HG02623 (cell line): ENCODE measurements at regions not wholly inside any gene's neighbourhood (a gene's known extent, or its start where the extent isn't known, plus 50 kb on each side); places are given as distances from the start of the nearest gene placed in this dataset.
"Not testable (repeated sequence)": the region's sequence is repeated elsewhere in the genome, so short reads cannot be mapped to it uniquely, and the experiment has no call there.

ENCODE experiments used
- ATAC-seq: cut with Tn5 transposase; IDR thresholded peaks from one replicate; pipeline ENCODE4 v1.9.1; 2021; ENCODE audit warnings: moderate library complexity; ENCODE audit not compliant: unreplicated experiment

DNA sequence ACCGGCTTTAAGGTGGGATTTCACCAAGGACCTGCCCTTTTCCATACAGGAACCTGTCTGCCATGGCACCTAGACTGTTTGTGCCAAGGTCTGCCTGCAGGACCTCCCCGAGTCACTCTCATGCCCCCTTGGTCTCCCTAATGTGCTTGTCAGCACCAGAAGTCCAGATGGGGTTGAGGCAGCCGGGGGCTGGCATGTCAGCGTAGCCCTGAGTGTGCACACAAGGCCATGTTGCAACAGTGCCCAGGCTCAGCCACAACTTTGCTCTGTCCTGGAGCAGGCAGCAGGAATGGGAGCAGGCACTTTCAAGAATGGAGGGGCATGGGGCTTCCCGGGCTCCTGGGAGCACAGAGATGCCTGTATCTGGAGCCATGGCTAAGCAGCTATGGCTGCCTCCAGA, 621.5 kb downstream of the CDH9 start:
- ATAC-seq = no peak

DNA sequence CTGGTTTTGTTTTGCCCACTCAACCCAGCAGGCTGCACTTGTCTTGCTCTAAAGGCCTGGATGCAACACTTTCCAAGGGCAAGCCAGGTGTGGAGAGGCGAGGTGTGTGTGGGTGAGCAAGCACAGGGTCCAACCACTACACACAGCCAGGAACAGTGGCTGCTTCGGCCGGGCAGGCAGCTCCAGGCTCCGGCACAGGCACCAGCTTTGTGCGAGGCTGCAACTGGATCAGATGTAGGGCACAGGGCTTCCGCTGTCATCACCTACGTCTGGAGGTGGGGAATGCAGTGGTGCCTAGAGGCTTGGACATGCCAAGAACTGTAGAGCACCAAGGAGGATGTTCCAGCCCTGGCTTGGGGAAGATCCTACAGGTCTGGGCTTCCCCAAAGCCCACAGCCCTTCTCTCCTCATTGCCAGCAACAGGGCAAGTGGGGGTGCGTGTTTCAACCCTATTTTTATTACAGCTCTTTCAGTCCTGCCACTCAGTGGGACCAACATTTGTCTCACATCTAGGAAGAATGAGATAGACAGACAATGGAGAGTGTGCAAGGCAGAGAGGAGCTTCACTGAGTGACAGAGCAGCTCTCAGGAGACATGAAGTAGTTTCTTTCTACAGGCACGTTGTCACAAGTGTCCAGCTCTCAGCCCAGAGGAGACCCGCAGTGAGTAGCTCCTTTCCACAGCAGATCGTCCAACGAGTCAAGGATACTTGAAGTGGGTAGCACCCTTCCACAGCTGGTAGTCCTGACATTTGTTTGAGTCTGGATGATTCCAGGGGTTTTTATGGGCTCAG, 622.2 kb downstream of the CDH9 start:
- no peak for ATAC-seq

DNA sequence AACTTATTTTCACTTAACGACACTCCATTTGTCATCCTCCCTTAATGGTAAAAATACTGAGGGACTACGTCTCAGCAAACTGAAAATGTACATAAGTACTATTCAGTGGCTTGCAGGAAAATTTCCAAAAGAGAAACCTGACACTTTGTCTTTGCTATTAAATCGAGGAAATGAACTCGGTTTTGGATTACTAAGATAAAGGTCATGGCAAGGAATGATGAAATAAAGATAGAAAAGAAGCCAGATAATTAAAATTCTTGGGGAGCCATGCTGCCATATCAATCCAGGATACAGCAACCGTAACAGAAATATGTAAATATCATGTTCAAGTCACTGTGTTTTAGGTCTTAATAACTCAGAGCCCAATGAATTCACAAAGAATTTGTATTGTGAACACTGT, 647.8 kb downstream of the CDH9 start:
- no peak for ATAC-seq

DNA sequence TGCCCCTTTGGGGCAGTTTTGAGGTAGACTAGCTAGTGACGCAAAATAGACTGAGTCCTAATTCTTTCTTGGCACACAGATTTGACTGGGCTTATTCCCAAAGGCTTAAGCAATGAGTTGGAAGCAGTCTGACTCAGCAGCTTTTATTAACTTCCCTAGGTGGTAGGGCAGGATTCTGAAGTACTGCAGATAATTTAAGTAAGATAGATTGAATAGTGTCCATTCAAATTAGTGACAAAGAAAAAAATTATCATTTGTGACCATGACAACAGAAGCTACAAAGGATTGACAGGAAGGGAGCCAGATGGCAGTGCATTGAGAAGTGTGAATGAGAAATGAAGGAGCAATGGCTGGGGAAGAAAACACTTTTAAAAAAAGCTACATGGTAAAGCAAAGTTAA, 649.4 kb downstream of the CDH9 start:
- ATAC-seq = no peak

DNA sequence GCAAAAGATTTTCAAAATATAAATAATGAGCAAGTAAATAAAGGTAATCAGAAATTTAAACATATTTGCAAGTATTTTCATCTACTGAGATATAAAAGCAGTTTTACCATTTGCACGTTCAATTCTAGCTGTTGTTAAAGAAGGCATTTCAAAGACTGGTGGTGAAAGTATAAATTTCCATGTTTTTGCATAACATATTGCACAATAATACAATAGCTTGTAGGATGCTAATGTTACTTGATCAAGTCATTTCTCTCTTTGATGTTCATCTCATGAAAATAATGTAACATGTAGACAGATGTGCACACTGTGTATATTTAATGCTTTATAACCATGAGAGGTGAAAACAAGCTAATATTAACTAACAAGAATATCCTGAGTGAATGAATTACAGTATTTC, 651.9 kb downstream of the CDH9 start:
- ATAC-seq = no peak

DNA sequence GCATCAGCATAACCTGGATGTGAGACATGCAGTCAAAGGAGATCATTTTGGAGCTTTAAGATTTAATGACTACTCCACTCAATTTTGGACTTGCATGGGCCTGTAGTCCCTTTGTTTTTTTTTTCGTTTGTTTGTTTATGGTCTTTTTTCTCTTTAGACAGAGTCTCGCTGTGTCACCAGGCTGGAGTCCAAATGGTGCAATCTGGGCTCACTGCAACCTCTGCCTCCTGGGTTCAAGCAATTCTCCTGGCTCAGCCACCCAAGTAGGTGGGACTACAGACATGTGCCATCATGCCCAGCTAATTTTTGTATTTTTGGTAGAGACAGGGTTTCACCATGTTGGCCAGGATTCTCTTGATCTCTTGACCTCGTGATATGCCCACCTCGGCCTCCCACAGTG, 673.8 kb downstream of the CDH9 start:
- not testable (repeated sequence) for ATAC-seq

DNA sequence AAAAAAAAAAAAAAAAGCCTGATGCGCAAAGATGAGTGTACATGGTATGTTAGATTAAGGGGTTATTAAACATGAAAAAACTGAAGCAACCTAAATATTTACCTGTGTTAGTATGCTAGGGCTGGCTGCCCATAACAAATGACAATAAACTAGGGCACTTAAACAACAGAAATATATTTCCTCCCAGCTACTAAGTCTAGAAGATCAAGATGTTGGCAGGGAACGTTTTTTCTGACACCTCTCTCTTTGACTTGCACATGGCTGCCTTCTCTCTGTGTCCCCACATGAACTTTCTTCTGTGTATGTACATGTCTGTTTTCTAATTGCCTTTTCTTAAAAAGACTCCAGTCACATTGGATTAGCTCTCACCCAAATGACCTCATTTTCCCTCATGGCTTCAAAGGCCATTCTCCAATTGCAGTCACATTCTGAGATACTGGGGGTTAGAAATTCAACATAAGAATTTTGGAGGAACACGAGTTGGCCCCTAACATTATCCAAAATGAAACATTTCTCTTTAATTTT, 694.5 kb downstream of the CDH9 start:
- no peak for ATAC-seq

DNA sequence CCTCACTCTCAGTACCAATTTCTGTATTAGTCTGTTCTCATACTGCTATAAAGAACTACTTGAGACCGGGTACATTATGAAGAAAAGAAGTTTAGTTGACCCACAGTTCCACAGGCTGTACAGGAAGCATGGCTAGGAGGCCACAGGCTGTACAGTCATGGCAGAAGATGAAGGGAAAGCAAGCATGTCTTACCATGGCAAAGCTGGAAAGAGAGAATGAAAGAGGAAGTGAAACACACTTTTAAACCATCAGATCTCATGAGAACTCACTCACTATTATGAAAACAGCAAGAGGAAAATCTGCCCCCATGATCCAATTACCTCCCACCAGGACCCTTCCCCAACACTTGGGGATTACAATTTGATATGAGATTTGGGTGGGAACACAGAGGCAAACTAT, 698.8 kb downstream of the CDH9 start:
- ATAC-seq = no peak

DNA sequence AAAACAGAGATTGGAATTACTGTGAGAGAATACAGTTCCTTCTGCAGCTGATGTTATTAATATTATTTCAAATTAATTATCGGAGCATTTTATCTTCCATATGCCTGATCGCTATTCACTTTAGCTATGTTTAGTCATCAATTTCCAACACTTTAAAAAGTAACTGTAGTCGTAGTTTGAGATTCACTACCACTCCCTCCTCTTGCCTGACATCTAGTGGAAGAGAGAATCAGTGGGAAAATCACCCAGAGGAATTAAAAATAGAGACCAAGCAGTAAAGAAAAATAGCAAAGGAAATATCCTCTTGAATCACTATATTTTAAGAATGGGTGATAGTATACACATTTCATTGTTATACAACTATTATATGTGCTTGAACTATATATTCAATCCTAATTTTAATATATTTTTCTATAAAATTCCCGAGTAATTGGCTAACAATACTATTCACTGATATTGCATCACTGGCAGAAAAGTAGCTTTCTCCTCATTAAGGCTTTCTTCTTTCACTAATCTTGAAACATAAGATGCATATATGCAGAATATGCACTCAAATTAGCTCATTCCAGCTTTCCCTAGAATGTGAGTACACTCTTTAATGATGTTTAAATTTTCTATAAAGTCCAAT, 708.7 kb downstream of the CDH9 start:
- ATAC-seq = no peak

DNA sequence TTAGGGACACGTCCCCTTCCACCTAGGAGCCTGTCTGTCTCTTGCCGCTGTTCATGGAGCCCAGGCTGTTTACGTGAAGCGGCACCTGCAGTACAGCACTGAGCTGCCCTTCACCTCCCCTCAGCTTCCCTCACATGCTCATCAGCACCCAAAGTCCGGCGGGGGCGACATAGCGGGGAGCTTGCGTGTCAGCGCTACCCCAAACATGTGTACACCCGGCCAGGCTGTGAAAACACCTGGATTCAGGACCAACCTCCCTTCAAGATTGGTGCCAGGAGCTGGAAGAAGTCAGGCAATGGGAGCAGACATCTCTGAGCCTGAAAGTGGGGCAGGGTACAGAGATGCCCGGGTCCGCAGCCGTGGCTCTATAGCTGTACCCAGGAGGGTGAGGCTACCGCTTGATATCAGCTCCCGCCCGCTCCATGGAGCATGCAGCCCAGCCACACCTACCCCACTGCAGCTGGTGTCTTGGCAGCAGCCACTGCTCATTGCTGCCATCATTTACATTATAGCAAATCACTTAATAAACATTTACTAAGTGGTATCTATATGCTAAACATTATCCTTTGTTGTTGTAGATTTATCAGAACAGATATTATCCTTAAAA, 712.1 kb downstream of the CDH9 start:
- ATAC-seq = no peak

DNA sequence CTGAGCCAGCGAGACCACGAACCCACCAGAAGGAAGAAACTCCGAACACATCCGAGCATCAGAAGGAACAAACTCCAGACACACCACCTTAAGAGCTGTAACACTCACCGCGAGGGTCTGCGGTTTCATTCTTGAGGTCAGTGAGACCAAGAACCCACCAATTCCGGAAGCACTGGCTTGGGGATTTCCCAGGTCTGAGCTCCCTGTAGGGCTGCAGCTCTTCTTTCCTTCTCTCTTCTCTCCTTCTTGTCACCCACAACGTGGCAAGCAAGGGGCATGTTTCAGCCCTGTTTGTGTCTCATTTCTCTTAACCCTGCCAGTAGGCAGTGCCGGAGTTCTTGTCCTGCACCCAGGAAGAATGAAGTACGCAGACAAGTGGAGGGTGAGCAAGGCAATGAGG, 713.0 kb downstream of the CDH9 start:
- not testable (repeated sequence) for ATAC-seq

DNA sequence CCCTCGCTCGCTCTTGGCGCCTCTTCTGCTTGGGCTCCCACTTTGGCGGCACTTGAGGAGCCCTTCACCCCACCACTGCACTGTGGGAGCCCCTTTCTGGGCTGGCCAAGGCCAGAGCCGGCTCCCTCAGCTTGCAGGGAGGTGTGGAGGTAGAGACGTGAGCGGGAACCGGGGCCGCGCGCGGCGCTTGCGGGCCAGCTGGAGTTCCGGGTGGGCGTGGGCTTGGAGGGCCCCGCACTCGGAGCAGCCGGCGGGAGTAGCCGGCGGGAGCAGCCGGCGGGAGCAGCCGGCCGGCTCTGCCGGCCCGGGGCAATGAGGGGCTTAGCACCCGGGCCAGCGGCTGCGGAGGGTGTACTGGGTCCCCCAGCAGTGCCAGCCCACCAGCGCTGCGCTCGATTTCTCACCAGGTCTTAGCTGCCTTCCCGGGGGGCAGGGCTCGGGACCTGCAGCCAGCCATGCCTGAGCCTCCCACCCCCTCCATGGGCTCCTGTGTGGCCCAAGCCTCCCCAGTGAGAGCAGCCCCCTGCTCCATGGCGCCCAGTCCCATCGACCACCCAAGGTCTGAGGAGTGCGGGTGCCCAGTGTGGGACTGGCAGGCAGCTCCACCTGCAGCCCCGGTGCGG, 714.0 kb downstream of the CDH9 start:
- not testable (repeated sequence) for ATAC-seq

DNA sequence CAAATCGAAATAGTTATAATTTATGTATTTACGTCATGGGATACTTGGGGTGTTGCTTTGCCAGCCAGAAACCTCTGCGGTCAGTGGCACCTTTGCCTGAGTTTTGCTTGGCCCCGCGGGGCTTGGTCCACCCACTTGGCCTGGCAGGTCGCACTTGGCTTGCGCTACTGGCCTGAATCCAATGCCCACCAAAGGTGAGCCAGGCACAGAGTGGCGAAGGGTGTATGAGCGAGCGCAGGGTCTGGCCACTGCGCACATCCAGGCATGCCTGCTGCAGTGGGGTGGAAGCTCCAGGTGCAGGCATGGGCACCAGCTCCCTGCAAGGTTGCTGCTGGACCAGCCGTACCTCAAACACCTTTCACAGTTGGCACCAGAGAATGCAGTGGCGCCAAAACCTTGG, 714.6 kb downstream of the CDH9 start:
- ATAC-seq = no peak

DNA sequence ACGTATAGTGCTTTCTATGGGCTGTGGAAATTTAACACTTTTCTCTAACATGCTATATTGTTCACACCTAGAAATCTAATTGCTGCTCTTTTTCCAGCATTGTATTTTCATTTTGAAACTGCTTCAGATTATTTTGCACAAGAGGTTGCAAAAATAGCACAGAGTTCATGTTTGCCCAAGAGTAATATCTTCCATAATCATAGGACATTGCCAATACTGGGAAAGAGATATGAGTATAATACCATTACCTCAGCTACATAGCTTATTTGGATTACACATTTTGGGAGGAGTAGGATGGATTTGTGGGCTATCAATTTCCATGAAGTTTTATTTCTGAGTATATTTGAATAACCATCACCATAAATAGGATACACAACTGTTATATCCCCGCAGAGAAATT, 717.1 kb downstream of the CDH9 start:
- ATAC-seq = no peak

DNA sequence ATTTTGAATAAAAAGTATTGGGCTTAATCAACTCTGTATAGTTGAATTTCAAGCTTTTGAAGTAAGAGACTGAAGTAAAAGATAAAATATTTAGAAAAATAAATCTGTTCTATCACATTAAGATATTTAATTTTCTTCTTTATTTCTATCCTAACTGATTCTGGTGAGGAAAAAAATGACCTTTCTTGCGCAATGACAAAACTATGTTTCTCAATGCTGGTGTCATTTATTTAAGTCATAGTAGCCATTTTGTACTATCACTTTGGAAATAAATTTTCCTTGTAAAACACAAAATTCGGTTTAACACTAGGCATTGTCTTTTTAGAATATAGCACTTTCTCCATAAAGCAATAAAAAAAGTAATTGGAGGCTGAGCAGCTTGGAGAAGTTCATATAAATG, 728.0 kb downstream of the CDH9 start:
- ATAC-seq = no peak

DNA sequence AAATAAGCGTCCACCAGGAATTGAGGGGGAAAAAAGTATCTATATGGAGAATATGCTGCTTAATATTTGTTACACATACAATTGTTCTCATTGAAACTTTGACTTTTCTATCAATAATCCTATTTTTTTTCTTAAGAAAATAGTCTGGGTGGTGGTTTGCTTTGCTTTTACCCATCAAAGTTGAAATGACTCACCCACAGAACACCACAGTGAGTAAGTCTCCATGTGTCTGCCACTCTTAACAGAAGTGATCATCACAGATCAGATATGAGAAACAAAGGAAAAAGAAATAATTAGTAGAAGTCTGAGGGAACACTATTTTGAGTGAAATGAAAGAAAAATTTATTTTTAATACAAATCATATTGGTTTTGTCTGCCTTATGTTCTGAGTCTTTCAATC, 742.8 kb downstream of the CDH9 start:
- ATAC-seq = no peak

DNA sequence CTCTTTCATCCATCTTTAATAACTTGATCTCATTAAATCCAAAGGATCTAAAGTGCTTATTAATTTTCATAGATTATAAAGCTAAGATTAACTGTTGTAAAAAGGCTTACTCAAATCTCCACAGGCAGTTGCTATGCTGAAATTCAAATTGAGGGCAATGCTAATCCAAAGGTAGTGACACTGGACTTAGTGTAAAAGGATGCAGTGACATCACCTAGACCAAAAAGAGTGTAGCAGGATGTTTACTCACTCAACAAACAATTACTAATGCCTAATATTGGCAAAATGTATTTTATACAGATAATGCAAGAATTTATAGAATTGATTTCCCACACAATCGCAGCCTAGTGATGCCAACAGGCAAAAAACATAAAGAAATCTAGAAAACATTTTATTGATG, 756.2 kb downstream of the CDH9 start:
- ATAC-seq = no peak

DNA sequence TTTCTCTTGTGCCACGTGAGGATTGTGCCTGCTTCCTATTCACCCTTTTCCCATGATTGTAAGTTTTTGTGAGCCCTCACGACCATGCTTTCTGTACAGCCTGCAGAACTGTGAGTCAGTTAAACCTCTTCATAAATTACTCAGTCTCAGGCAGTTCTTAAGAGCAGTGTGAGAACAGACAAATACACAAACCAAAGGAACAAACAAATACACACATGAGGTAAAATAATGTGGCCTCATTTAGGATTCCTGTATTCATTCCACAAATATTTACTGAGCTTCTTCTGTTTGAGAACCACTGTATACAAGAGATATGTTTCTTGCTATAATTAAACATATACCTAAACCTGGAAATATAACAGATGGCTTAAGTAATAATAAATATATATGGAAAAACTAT, 760.3 kb downstream of the CDH9 start:
- no peak for ATAC-seq

DNA sequence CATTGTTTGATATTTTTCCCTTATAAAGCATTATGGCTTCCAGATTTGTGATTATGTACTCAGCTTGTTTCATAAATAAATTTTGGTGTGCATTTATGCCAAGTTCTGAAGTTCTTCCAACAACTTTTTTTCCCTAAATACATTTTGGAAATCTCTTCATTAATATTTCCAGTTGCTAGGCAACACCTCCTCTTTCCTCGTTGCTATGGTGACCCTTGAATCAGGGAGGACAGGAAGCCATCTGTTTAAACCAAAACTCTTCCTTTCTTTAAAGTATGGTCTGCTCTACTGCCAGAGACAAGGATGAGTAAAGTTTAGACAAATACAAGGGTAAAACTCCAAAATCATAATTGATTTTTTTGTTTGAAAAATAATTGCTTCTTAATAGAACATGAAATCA, 779.3 kb downstream of the CDH9 start:
- no peak for ATAC-seq

DNA sequence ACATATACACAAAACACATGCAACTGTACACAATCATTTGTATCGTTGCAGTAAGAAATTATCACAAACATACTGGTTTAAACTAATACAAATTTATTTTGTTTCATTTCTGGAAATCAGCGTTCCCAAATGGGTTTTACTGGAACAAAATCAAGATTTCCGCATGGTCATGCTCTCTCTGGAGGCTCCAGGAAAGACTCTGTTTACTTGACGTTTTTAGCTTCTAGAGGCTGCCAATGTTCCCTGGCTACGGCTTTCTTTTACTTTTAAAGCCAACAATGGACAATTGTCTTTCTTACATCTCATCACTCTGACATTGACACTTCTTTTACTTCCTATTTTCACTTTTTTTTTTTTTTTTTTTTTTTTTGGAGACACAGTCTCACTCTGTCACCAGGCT, 793.1 kb downstream of the CDH9 start:
- ATAC-seq = no peak

DNA sequence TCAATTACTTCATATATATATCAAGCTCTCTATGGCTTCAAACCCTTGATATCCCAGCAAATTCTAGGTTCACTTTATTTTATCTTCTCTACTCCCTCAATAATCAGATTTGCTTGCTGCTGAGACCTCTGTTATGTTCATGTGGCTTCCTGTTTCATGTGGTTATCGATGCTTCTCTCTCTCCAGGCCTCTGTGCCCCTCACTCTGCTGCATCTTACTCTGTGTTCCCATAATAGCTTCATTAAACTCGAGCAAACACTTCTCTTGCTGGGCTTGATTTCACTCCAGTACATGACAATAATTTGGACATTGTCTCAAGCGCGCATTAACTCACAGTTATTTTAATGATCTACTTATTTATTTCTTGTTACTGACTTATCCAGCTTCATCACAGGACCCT, 798.8 kb downstream of the CDH9 start:
- no peak for ATAC-seq

DNA sequence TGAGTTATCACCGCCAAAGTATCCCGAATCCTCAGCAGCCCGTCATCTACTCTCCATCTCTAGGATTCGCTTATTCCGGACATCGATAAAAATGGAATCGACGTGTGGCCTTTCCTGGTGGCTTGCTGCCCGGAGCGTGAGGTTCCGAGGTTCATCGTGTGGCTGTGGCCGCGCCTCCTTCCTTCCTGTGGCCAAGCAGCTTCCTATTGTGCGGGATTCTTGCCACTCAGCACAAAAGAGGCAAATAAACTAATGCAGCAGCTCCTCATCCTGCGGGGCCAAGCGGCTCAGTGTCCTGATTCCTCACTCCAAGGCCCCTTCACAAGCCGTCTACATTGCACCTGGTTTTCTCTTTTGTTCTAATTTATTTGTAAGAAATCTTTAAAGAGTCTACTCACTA, 800.9 kb downstream of the CDH9 start:
- no peak for ATAC-seq
